Left renal pelvis (tissue), 4 donors: ENCODE measurements at regions not wholly inside any gene's neighbourhood (a gene's known extent, or its start where the extent isn't known, plus 50 kb on each side); places are given as distances from the start of the nearest gene placed in this dataset.

ENCODE experiments used
- DNase-seq, 4 donors: peaks; one replicate each; pipeline ENCODE4 v3.0.0-alpha.2; 2013; ENCODE audit warnings: low read depth in 4 of 4, low spot score in 3 of 4

GRCh38 chrY:7465185-7465621 is 553.7 kb upstream of the AMELY start:
- DNase-seq: no peak

- DNase-seq: no peak
Observed at GRCh38 chrY:7464742-7465141, 553.2 kb upstream of the AMELY start.

GRCh38 chrY:7463711-7464110 is 552.2 kb upstream of the AMELY start:
- no peak for DNase-seq

- no peak for DNase-seq
Observed at GRCh38 chrY:7463196-7463595, 551.6 kb upstream of the AMELY start.

GRCh38 chrY:7462657-7463056 is 551.1 kb upstream of the AMELY start:
- DNase-seq: no peak

- no peak for DNase-seq
Observed at GRCh38 chrY:7461873-7462525, 550.4 kb upstream of the AMELY start.

- no peak for DNase-seq
Observed at GRCh38 chrY:7459802-7460201, 548.2 kb upstream of the AMELY start.

GRCh38 chrY:7458301-7459078 is 546.9 kb upstream of the AMELY start:
- DNase-seq: no peak

- no peak for DNase-seq
Observed at GRCh38 chrY:7457286-7458015, 545.9 kb upstream of the AMELY start.

GRCh38 chrY:7455626-7456025 is 544.1 kb upstream of the AMELY start:
- DNase-seq: no peak

- DNase-seq: no peak
Observed at GRCh38 chrY:7453336-7453735, 541.8 kb upstream of the AMELY start.

- DNase-seq: no peak
Observed at GRCh38 chrY:7452246-7452645, 540.7 kb upstream of the AMELY start.

- DNase-seq: no peak
Observed at GRCh38 chrY:7449860-7450259, 538.3 kb upstream of the AMELY start.

GRCh38 chrY:7448687-7449086 is 537.1 kb upstream of the AMELY start:
- DNase-seq: no peak

GRCh38 chrY:7447881-7448516 is 536.4 kb upstream of the AMELY start:
- DNase-seq: no peak

- DNase-seq: no peak
Observed at GRCh38 chrY:7444141-7444540, 532.6 kb upstream of the AMELY start.

- DNase-seq: no peak
Observed at GRCh38 chrY:7440796-7441530, 529.4 kb upstream of the AMELY start.

- DNase-seq: no peak
Observed at GRCh38 chrY:7437086-7437485, 525.5 kb upstream of the AMELY start.

GRCh38 chrY:7433817-7434809 is 522.6 kb upstream of the AMELY start:
- no peak for DNase-seq
